ENCODE measurements at regions not wholly inside any gene's neighbourhood (a gene's known extent, or its start where the extent isn't known, plus 50 kb on each side); places are given as distances from the start of the nearest gene placed in this dataset.

- dilution Hi-C loops (cut with MboI; ENCODE audit: extremely low pct_ligation_motif_present, low sequenced_read_pairs) (no loop called here), intact Hi-C loops (cut with micrococcal nuclease) (no loop called here)
- no peaks in the 10 kb centered on the region for H3K9me3 ChIP-seq (replicated peaks; ENCODE audit: control insufficient read depth, insufficient read depth, low read length)
- no TSS peak for BruUV-seq (replicated peaks)
- H3K9ac ChIP-seq (replicated peaks; ENCODE audit: extremely low read depth, insufficient read depth, low read length) = no peak overlapping the region
- no peaks in the 10 kb centered on the region for H4K20me1 ChIP-seq (replicated peaks; ENCODE audit: control insufficient read depth, extremely low read depth, insufficient read depth, low read length)
- H3K9me1 ChIP-seq (replicated peaks; ENCODE audit: control insufficient read depth, extremely low read depth, insufficient read depth, low read length) = no peaks in the 10 kb centered on the region
- no peak overlapping the region for H3K4me2 ChIP-seq (ENCODE audit: insufficient read depth, low read length)
- ChIA-PET CTCF (interaction anchor here (1.0 kb wide), 1 partner anchor 20 kb away, joined by 6 read pairs; no protein-coding TSS in a partner anchor), POLR2A (no interaction called here)
- FAIRE-seq (no peak), DNase-seq (ENCODE audit: low read depth, low spot score) (no peak)
- H3K27me3 ChIP-seq (ENCODE audit: control insufficient read depth in 2 of 2, insufficient read depth in 2 of 2, low read length in 2 of 2) = peaks cover 0 to 2% of the 10 kb centered on the region in 2 experiments
- no peak overlapping the region for H3K4me3 ChIP-seq (replicated peaks in 1 of 3; ENCODE audit: insufficient read depth in 1 of 3, low read depth in 1 of 3, low read length in 3 of 3)
- H3K36me3 ChIP-seq (ENCODE audit: control insufficient read depth in 2 of 2, extremely low read depth in 1 of 2, insufficient read depth in 2 of 2, low read length in 2 of 2) = no peaks in the 10 kb centered on the region
- H2AFZ ChIP-seq (ENCODE audit: low read depth, low read length) = no peak overlapping the region
- H3K27ac ChIP-seq (ENCODE audit: insufficient read depth, low read depth, low read length) = no peak overlapping the region
- H3K79me2 ChIP-seq (ENCODE audit: control insufficient read depth, insufficient read depth, low read length) = no peaks in the 10 kb centered on the region
- no peaks in the 10 kb centered on the region for H3K4me1 ChIP-seq (ENCODE audit: control insufficient read depth, extremely low read depth, insufficient read depth, low read length)
- no peak for TF ChIP-seq MAX (IDR thresholded peaks at IDR 0.05; ENCODE audit: insufficient read depth, insufficient read length)
- no peak for TF ChIP-seq GATA2 (IDR thresholded peaks at IDR 0.05; ENCODE audit: insufficient read depth, insufficient read length, low read depth, low read length)
- no peak for TF ChIP-seq CTCF (IDR thresholded peaks at IDR 0.05; ENCODE audit: extremely low read depth in 1 of 2, insufficient read depth in 1 of 2, low read depth in 1 of 2, low read length in 2 of 2)
- no peak for TF ChIP-seq POLR2AphosphoS5 (IDR thresholded peaks at IDR 0.05; ENCODE audit: insufficient read depth, low read depth, low read length)
- TF ChIP-seq EZH2 (IDR thresholded peaks at IDR 0.05; ENCODE audit: borderline replicate concordance, low read depth, low read length, severe bottlenecking) = no peak
- TF ChIP-seq JUN (IDR thresholded peaks at IDR 0.05; ENCODE audit: borderline replicate concordance, insufficient read depth, insufficient read length, low read depth) = no peak
- TF ChIP-seq FOS (IDR thresholded peaks at IDR 0.05; ENCODE audit: borderline replicate concordance, insufficient read depth, low read length) = no peak
- TF ChIP-seq POLR2A (IDR thresholded peaks at IDR 0.05; ENCODE audit: low read depth, low read length) = no peak
- TF ChIP-seq MYC (IDR thresholded peaks at IDR 0.05; ENCODE audit: low read depth, low read length) = no peak
These were observed 62.6 kb upstream of the HAND1 start for GRCh38 chr5:154540600-154540999.

Data from endothelial cell of umbilical vein (primary cell).